Esophagus muscularis mucosa (tissue), 4 donors: ENCODE measurements at regions not wholly inside any gene's neighbourhood (a gene's known extent, or its start where the extent isn't known, plus 50 kb on each side); places are given as distances from the start of the nearest gene placed in this dataset.

ENCODE experiments used
- DNase-seq: peaks from one replicate; pipeline ENCODE4 v3.0.0-alpha.2; 2017; ENCODE audit errors: extremely low spot score
- H3K27ac ChIP-seq, 4 donors: fragments of 200-600 bp; sonication (generic); replicated peaks in 1 of 4; 1 replicate in 3 of 4; 2 replicates in 1 of 4; pipeline ENCODE4 v1.5.1; 2016 to 2019; ENCODE audit warnings: mild to moderate bottlenecking in 1 of 4
- H3K27me3 ChIP-seq, 4 donors: fragments of 200-600 bp; sonication (generic); one replicate each; pipeline versions ENCODE4 v1.5.1 to v1.6.0; 2016 to 2019
- H3K36me3 ChIP-seq, 4 donors: fragments of 200-600 bp; sonication (generic); one replicate each; pipeline ENCODE4 v1.5.1; 2016 to 2019
- H3K4me1 ChIP-seq, 4 donors: fragments of 200-600 bp; sonication (generic); one replicate each; pipeline ENCODE4 v1.5.1; 2016 to 2019
- H3K4me3 ChIP-seq, 4 donors: fragments of 200-600 bp; sonication (generic); 1 replicate in 2 of 4; 2 replicates in 2 of 4; pipeline ENCODE4 v1.5.1; 2016 to 2019; ENCODE audit warnings: mild to moderate bottlenecking in 4 of 4, moderate library complexity in 1 of 4
- H3K9me3 ChIP-seq, 4 donors: fragments of 200-600 bp; sonication (generic); 1 replicate in 3 of 4; 2 replicates in 1 of 4; pipeline ENCODE4 v1.5.1; 2016 to 2019
- CTCF ChIP-seq, 3 experiments: fragments of 200-600 bp in 2 of 3; fragments of 450-650 bp in 1 of 3; sonication (generic) in 2 of 3; IDR thresholded peaks; one replicate each; pipeline ENCODE4 v1.5.1; 2017 to 2019; ENCODE audit warnings: antibody characterized with exemption in 3 of 3, mild to moderate bottlenecking in 2 of 3, moderate library complexity in 1 of 3
- EP300 ChIP-seq: sonication (generic); formaldehyde crosslinking; IDR thresholded peaks from one replicate; pipeline ENCODE4 v1.6.1; 2017; ENCODE audit warnings: antibody characterized with exemption
- POLR2A ChIP-seq: fragments of 450-650 bp; IDR thresholded peaks from one replicate; pipeline ENCODE4 v1.6.1; 2017; ENCODE audit warnings: antibody characterized with exemption, moderate library complexity, mild to moderate bottlenecking, low read depth
- POLR2AphosphoS5 ChIP-seq, 2 donors: sonication (generic); formaldehyde crosslinking; IDR thresholded peaks; one replicate each; pipeline ENCODE4 v1.6.1; 2017; ENCODE audit warnings: antibody characterized with exemption in 2 of 2
- WGBS: methylation state at CpG from one replicate; pipeline ENCODE4 v1.1.5; 2018; 5-methylcytosine and 5-hydroxymethylcytosine counted together
- intact Hi-C: fragments of 100-400 bp; cut with DNase I; formaldehyde crosslinking; loops from one replicate; pipeline ENCODE4 v1.15.1; 2023

DNA sequence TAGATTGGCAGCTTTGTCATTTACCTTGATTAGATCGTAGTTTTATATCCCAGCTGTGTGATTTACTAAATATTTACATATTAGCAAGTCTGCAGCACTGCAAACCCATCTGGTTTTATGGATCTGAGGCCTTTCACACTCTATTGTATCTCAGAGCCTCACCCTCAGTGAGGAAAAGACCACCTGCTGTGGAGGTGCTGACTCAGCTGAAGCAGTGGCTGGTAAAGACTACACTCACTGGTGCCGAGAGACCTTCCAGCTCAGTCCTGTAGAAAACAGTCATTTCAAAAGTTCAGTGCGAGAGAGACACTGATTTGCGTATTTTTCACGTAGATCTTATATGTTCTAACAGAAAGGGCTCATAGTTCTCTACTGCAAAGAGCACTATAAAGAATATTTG, 307.8 kb upstream of the TPM1 start:
- Histone ChIP-seq H3K27ac (no peak overlapping the region), H3K36me3 (peaks cover 0 to 64% (median 26%) of the 10 kb centered on the region in 4 donors), H3K4me1 (no peaks in the 10 kb centered on the region), H3K27me3 (no peaks in the 10 kb centered on the region), H3K9me3 (no peaks in the 10 kb centered on the region), H3K4me3 (no peak overlapping the region)
- peak; percentile 26 for DNase-seq
- 89% methylated on average over 5 of the region's 5 CpGs for WGBS
- no peak for TF ChIP-seq POLR2A
- no peak for TF ChIP-seq EP300
- no peak for TF ChIP-seq CTCF (IDR thresholded peaks at IDR 0.05)
- no peak for TF ChIP-seq POLR2AphosphoS5 (IDR thresholded peaks at IDR 0.05)
- intact Hi-C loops = no loop called here

- intact Hi-C loops = no loop called here
- Histone ChIP-seq H3K27me3 (no peaks in the 10 kb centered on the region), H3K36me3 (peaks cover 0 to 69% (median 26%) of the 10 kb centered on the region in 4 donors), H3K4me3 (no peak overlapping the region), H3K9me3 (no peaks in the 10 kb centered on the region), H3K27ac (no peak overlapping the region), H3K4me1 (peaks cover 0 to 17% (median 11%) of the 10 kb centered on the region in 4 donors)
- no peak for TF ChIP-seq POLR2AphosphoS5 (IDR thresholded peaks at IDR 0.05)
- no peak for DNase-seq
- 95% methylated on average over 14 of the region's 14 CpGs for WGBS
Measured at GRCh38 chr15:62736756-62737155, 305.8 kb upstream of the TPM1 start.

- Histone ChIP-seq H3K4me3 (no peak overlapping the region), H3K36me3 (peaks cover 0 to 63% (median 26%) of the 10 kb centered on the region in 4 donors), H3K9me3 (no peaks in the 10 kb centered on the region), H3K4me1 (peaks cover 5 to 25% (median 19%) of the 10 kb centered on the region in 4 donors), H3K27ac (no peak overlapping the region), H3K27me3 (no peaks in the 10 kb centered on the region)
- no peak for TF ChIP-seq CTCF (IDR thresholded peaks at IDR 0.05)
- no peak for TF ChIP-seq POLR2AphosphoS5 (IDR thresholded peaks at IDR 0.05)
- TF ChIP-seq EP300 = no peak
- no peak for TF ChIP-seq POLR2A
- intact Hi-C loops = no loop called here
- no peak for DNase-seq
- 100% methylated on average over 4 of the region's 4 CpGs for WGBS
Measured at GRCh38 chr15:62737551-62737950, 305.0 kb upstream of the TPM1 start.

DNA sequence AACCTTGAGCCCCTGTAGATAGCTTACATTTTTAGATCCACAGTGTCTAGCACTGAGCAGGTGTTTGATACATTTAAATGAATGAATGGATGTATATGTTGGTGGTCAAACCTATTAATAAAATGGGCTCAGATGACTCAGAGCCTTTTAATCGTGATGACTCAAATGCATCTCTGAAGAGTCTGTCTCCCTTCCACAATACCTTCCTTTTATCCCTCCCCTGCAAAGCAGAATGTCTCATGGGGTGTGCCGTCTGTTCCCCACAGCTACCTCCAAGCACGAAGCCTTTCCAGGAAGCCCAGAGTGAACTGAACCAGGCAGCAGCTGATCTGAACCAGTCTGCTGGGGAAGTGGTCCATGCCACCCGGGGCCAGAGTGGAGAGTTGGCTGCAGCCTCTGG, 303.5 kb upstream of the TPM1 start:
- no peak for DNase-seq

GRCh38 chr15:62739507-62739906, 303.0 kb upstream of the TPM1 start:
- Histone ChIP-seq H3K36me3 (peaks cover 0 to 61% (median 25%) of the 10 kb centered on the region in 4 donors), H3K4me3 (no peak overlapping the region), H3K27me3 (no peaks in the 10 kb centered on the region), H3K9me3 (no peaks in the 10 kb centered on the region), H3K4me1 (peaks cover 5 to 34% (median 28%) of the 10 kb centered on the region in 4 donors), H3K27ac (no peak overlapping the region)
- intact Hi-C loops = no loop called here
- no peak for TF ChIP-seq POLR2AphosphoS5 (IDR thresholded peaks at IDR 0.05)
- TF ChIP-seq CTCF (IDR thresholded peaks at IDR 0.05) = no peak
- TF ChIP-seq POLR2A = no peak
- no peak for TF ChIP-seq EP300
- DNase-seq = no peak
- 86% methylated on average over 3 of the region's 3 CpGs for WGBS

More for the DNA sequence above, 303.5 kb upstream of the TPM1 start:
- peaks cover 5 to 34% (median 28%) of the 10 kb centered on the region in 4 donors for H3K4me1 ChIP-seq
- peaks cover 0 to 62% (median 27%) of the 10 kb centered on the region in 4 donors for H3K36me3 ChIP-seq
- H3K27me3 ChIP-seq = no peaks in the 10 kb centered on the region
- 87% methylated on average over 4 of the region's 4 CpGs for WGBS
- no peak overlapping the region for H3K27ac ChIP-seq
- TF ChIP-seq CTCF (IDR thresholded peaks at IDR 0.05) = no peak
- TF ChIP-seq EP300 = no peak
- no peak for TF ChIP-seq POLR2AphosphoS5 (IDR thresholded peaks at IDR 0.05)
- TF ChIP-seq POLR2A = no peak
- intact Hi-C loops = no loop called here
- H3K4me3 ChIP-seq = no peak overlapping the region
- no peaks in the 10 kb centered on the region for H3K9me3 ChIP-seq
